GM23338 (cell line): ENCODE measurements at regions not wholly inside any gene's neighbourhood (a gene's known extent, or its start where the extent isn't known, plus 50 kb on each side); places are given as distances from the start of the nearest gene placed in this dataset.

Experiments used
- ATAC-seq: fragments of 200-7000 bp; cut with Tn5 transposase; 3 replicates; pipeline ENCODE4 v1.9.1; 2020
- DNase-seq: peaks from one replicate; pipeline ENCODE4 v3.0.0-alpha.2; 2015; ENCODE audit warnings: low spot score
- H2AFZ ChIP-seq: fragments of 200-600 bp; sonication (generic); 2 replicates; pipeline ENCODE4 v1.8.0; 2016; ENCODE audit warnings: antibody characterized with exemption, mild to moderate bottlenecking, moderate library complexity
- H3F3A ChIP-seq: fragments of 200-600 bp; sonication (generic); replicated peaks from 2 replicates; pipeline ENCODE4 v1.8.0; 2017; ENCODE audit warnings: antibody characterized with exemption, mixed run types, low read depth
- H3K27ac ChIP-seq: fragments of 200-600 bp; sonication (generic); 2 replicates; pipeline ENCODE4 v1.6.1; 2016; ENCODE audit warnings: low read depth
- H3K27me3 ChIP-seq: fragments of 200-600 bp; sonication (generic); 2 replicates; pipeline ENCODE4 v1.8.0; 2016; ENCODE audit warnings: mild to moderate bottlenecking, mixed run types, moderate library complexity; ENCODE audit not compliant: insufficient read depth
- H3K36me3 ChIP-seq: fragments of 200-600 bp; sonication (generic); 2 replicates; pipeline ENCODE4 v1.8.0; 2016; ENCODE audit warnings: mild to moderate bottlenecking; ENCODE audit not compliant: insufficient read depth
- H3K4me1 ChIP-seq: fragments of 200-600 bp; sonication (generic); 2 replicates; pipeline ENCODE4 v1.8.0; 2016; ENCODE audit warnings: mild to moderate bottlenecking, moderate library complexity; ENCODE audit not compliant: insufficient read depth
- H3K4me2 ChIP-seq: fragments of 200-600 bp; sonication (generic); 2 replicates; pipeline ENCODE4 v1.7.1; 2017; ENCODE audit warnings: mixed run types
- H3K4me3 ChIP-seq: fragments of 200-600 bp; sonication (generic); 2 replicates; pipeline ENCODE4 v1.6.1; 2016; ENCODE audit warnings: mixed run types
- H3K79me2 ChIP-seq: fragments of 200-600 bp; sonication (generic); replicated peaks from 2 replicates; pipeline ENCODE4 v1.8.0; 2017; ENCODE audit warnings: mild to moderate bottlenecking; ENCODE audit not compliant: insufficient read depth
- H3K9me2 ChIP-seq: fragments of 200-600 bp; sonication (generic); 2 replicates; pipeline ENCODE4 v1.8.0; 2017; ENCODE audit not compliant: insufficient read depth
- H4K20me1 ChIP-seq: fragments of 200-600 bp; sonication (generic); replicated peaks from 2 replicates; pipeline ENCODE4 v1.8.0; 2017; ENCODE audit warnings: mild to moderate bottlenecking; ENCODE audit not compliant: insufficient read depth
- H3K27ac Mint-ChIP-seq: 2 replicates; pipeline ENCODE4 v1.8.0; 2020; ENCODE audit warnings: inconsistent platforms, mild to moderate bottlenecking, moderate library complexity, mixed read lengths
- H3K27me3 Mint-ChIP-seq: 3 replicates; pipeline ENCODE4 v1.8.0; 2022; ENCODE audit warnings: low read depth, mild to moderate bottlenecking, moderate library complexity, mixed read lengths, inconsistent platforms; ENCODE audit not compliant: insufficient read depth, poor library complexity
- H3K36me3 Mint-ChIP-seq: 3 replicates; pipeline ENCODE4 v1.8.0; 2021; ENCODE audit warnings: low read depth, mild to moderate bottlenecking, inconsistent platforms, moderate library complexity, mixed read lengths
- H3K4me1 Mint-ChIP-seq: 3 replicates; pipeline ENCODE4 v1.8.0; 2020; ENCODE audit warnings: mild to moderate bottlenecking, inconsistent platforms, mixed read lengths
- H3K4me3 Mint-ChIP-seq: 3 replicates; pipeline ENCODE4 v1.8.0; 2021; ENCODE audit warnings: moderate library complexity, mild to moderate bottlenecking, inconsistent platforms, mixed read lengths
- H3K9me3 Mint-ChIP-seq: 3 replicates; pipeline ENCODE4 v1.8.0; 2020; ENCODE audit warnings: moderate library complexity, mild to moderate bottlenecking, inconsistent platforms, mixed read lengths
- CREB1 ChIP-seq: fragments of 250-450 bp; sonication (Bioruptor Pico); IDR thresholded peaks from 2 replicates; pipeline ENCODE4 v1.5.0; 2020; ENCODE audit warnings: low read depth, mild to moderate bottlenecking, moderate library complexity
- CTCF ChIP-seq, 2 experiments: fragments of 200-600 bp in 1 of 2; sonication (generic) in 1 of 2; conservative IDR thresholded peaks; 2 replicates each; pipeline versions ENCODE4 v1.5.1 to v1.6.1; 2016 to 2017; ENCODE audit warnings: antibody characterized with exemption in 2 of 2, low read depth in 2 of 2, mild to moderate bottlenecking in 2 of 2, moderate library complexity in 1 of 2
- ETS1 ChIP-seq: IDR thresholded peaks from 2 replicates; pipeline ENCODE4 v1.6.1; 2016; ENCODE audit warnings: antibody characterized with exemption
- EZH2 ChIP-seq: fragments of 200-600 bp; sonication (generic); IDR thresholded peaks from one replicate; pipeline ENCODE4 v1.8.0; 2017; ENCODE audit warnings: antibody characterized with exemption, mild to moderate bottlenecking, low read depth; ENCODE audit not compliant: unreplicated experiment
- EZH2phosphoT487 ChIP-seq: fragments of 200-600 bp; sonication (generic); IDR thresholded peaks from one replicate; pipeline ENCODE4 v1.8.1; 2018; ENCODE audit warnings: antibody characterized with exemption; ENCODE audit not compliant: unreplicated experiment
- JUNB ChIP-seq: IDR thresholded peaks from one replicate; pipeline ENCODE4 v1.6.1; 2016; ENCODE audit warnings: antibody characterized with exemption; ENCODE audit not compliant: unreplicated experiment
- NANOG ChIP-seq: IDR thresholded peaks from 2 replicates; pipeline ENCODE4 v1.6.1; 2016; ENCODE audit warnings: antibody characterized with exemption, borderline replicate concordance
- POLR2AphosphoS5 ChIP-seq: IDR thresholded peaks from 2 replicates; pipeline ENCODE4 v1.6.1; 2016; ENCODE audit warnings: antibody characterized with exemption, low read depth
- REST ChIP-seq: IDR thresholded peaks from one replicate; pipeline ENCODE4 v1.6.1; 2018; ENCODE audit warnings: antibody characterized with exemption; ENCODE audit not compliant: unreplicated experiment
- STAT1 ChIP-seq: IDR thresholded peaks from one replicate; pipeline ENCODE4 v1.6.1; 2016; ENCODE audit warnings: antibody characterized with exemption; ENCODE audit not compliant: unreplicated experiment
- ZNF114 ChIP-seq: fragments of 250-450 bp; sonication (Bioruptor Pico); IDR thresholded peaks from 2 replicates; pipeline ENCODE4 v1.5.0; 2020; ENCODE audit warnings: mild to moderate bottlenecking, moderate library complexity
- ZNF331 ChIP-seq: fragments of 250-450 bp; sonication (Bioruptor Pico); IDR thresholded peaks from 2 replicates; pipeline ENCODE4 v1.5.0; 2020; ENCODE audit warnings: low read depth, mild to moderate bottlenecking, moderate library complexity

- TF ChIP-seq STAT1, result no peak
- TF ChIP-seq EZH2phosphoT487, result no peak
- TF ChIP-seq ZNF114 (CRISPR knock-in tag), result no peak
- no peak for TF ChIP-seq POLR2AphosphoS5
- TF ChIP-seq REST, result no peak
- no peak for TF ChIP-seq CREB1 (CRISPR knock-in tag)
- TF ChIP-seq CTCF (conservative IDR thresholded peaks at IDR 0.05; ENCODE audit: low read depth in 2 of 2), result no peak
Measured at GRCh38 chr9:78515108-78515507, 218.2 kb downstream of the PSAT1 start (continued).

- peaks cover 33% of the 10 kb centered on the region for H3K36me3 Mint-ChIP-seq
- Histone ChIP-seq H3K27me3 (no peaks in the 10 kb centered on the region), H3K4me3 (no peak overlapping the region), H3K4me2 (no peak overlapping the region), H4K20me1 (no peaks in the 10 kb centered on the region), H3K79me2 (no peaks in the 10 kb centered on the region), H3K36me3 (peaks cover 11% of the 10 kb centered on the region; the same call in 1 of the 2 replicates), H2AFZ (no peak overlapping the region), H3F3A (no peaks in the 10 kb centered on the region), H3K4me1 (no peaks in the 10 kb centered on the region), H3K9me2 (0 out of 2 replicates have a peak, but pooled peaks cover 5% of the 10 kb centered on the region), H3K27ac (no peak overlapping the region)
- no peaks in the 10 kb centered on the region for H3K27me3 Mint-ChIP-seq
- no peak overlapping the region for H3K4me3 Mint-ChIP-seq
- H3K9me3 Mint-ChIP-seq, result peaks cover 33% of the 10 kb centered on the region
- H3K4me1 Mint-ChIP-seq, result no peaks in the 10 kb centered on the region; the same call in 2 of the 3 replicates
- no peak for ATAC-seq
- no peak overlapping the region for H3K27ac Mint-ChIP-seq
- TF ChIP-seq ZNF331 (no peak), ETS1 (no peak), EZH2 (no peak), CREB1 (CRISPR knock-in tag) (no peak), NANOG (no peak), JUNB (no peak), EZH2phosphoT487 (no peak), POLR2AphosphoS5 (no peak)
- DNase-seq, result no peak
Measured at GRCh38 chr9:78519786-78520185, 222.9 kb downstream of the PSAT1 start.
